ENCODE measurements at regions not wholly inside any gene's neighbourhood (a gene's known extent, or its start where the extent isn't known, plus 50 kb on each side); places are given as distances from the start of the nearest gene placed in this dataset.

DNA sequence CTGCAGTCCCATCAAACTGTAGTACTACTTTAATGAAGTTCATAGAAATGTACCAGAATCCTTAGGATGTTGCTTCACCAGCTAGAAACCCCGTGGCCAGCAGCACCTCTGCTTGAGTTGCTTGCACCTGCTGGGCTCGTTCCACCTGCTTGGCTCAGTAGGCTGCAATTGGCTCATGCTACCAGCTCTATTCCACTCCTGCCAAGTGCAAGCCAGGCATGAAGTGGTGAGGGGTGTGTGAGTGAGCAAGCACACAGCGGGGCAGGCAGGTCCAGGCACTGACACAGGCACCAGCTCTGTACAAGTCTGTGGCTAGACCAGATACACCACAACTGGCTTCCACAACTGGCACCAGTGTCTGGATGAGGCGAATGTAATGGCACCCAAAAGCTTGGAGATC lies 209.9 kb downstream of the AMY1C start:
- DNase-seq (ENCODE audit: low spot score) (no peak), FAIRE-seq (no peak), ATAC-seq (no peak)
- ChIA-PET CTCF (ENCODE audit: low intra/inter-chr PET ratio, low total read pairs) (no interaction called here), POLR2A (no interaction called here)
- Histone ChIP-seq H3K79me2 (ENCODE audit: insufficient read depth, low read length) (no peaks in the 10 kb centered on the region), H3K9ac (ENCODE audit: insufficient read depth, low read depth, low read length) (no peak overlapping the region), H3K4me2 (ENCODE audit: low read depth, low read length) (no peak overlapping the region), H3K9me3 (ENCODE audit: low read length) (peaks cover 15% of the 10 kb centered on the region), H3K27ac (ENCODE audit: extremely low read length, insufficient read depth, low read length) (no peak overlapping the region), H3K4me3 (replicated peaks in 1 of 3; ENCODE audit: insufficient read depth in 1 of 3, low read depth in 2 of 3, low read length in 3 of 3) (no peak overlapping the region), H3K4me1 (ENCODE audit: insufficient read depth, low read length) (no peaks in the 10 kb centered on the region), H4K20me1 (ENCODE audit: insufficient read depth, low read length) (no peaks in the 10 kb centered on the region), H3K36me3 (replicated peaks in 1 of 2; ENCODE audit: control insufficient read depth in 1 of 2, insufficient read depth in 2 of 2, low read length in 2 of 2) (no peaks in the 10 kb centered on the region), H3K27me3 (ENCODE audit: control insufficient read depth in 1 of 2, insufficient read depth in 2 of 2, low read length in 2 of 2) (no peaks in the 10 kb centered on the region), H2AFZ (ENCODE audit: low read length) (no peak overlapping the region)
- WGBS (ENCODE audit: low lambda C conversion rate): 4% methylated on average over 3 of the region's 4 CpGs
- TF ChIP-seq SMAD1 (CRISPR knock-in tag; IDR thresholded peaks at IDR 0.05; ENCODE audit: borderline replicate concordance, low read depth) (no peak), RAD21 (CRISPR knock-in tag; IDR thresholded peaks at IDR 0.05) (no peak), ZNF337 (CRISPR knock-in tag; IDR thresholded peaks at IDR 0.05; ENCODE audit: borderline replicate concordance, low read depth) (no peak), ZFYVE20 (CRISPR knock-in tag; IDR thresholded peaks at IDR 0.05; ENCODE audit: borderline replicate concordance, low read depth) (no peak), NBN (conservative IDR thresholded peaks at IDR 0.05) (no peak), ZNF577 (CRISPR knock-in tag; IDR thresholded peaks at IDR 0.05; ENCODE audit: borderline replicate concordance, low read depth) (no peak), MED13 (CRISPR knock-in tag; IDR thresholded peaks at IDR 0.05) (no peak), RFX5 (IDR thresholded peaks at IDR 0.05; ENCODE audit: low read depth, low read length) (no peak), NFKB2 (CRISPR knock-in tag; IDR thresholded peaks at IDR 0.05; ENCODE audit: borderline replicate concordance) (no peak), GFI1 (CRISPR knock-in tag; IDR thresholded peaks at IDR 0.05; ENCODE audit: borderline replicate concordance) (no peak), SP1 (IDR thresholded peaks at IDR 0.05) (no peak), SP1 (CRISPR knock-in tag; IDR thresholded peaks at IDR 0.05) (no peak), PCBP2 (optimal IDR thresholded peaks at IDR 0.05; ENCODE audit: low read depth, low read length, poor library complexity, severe bottlenecking) (no peak), CBX1 (IDR thresholded peaks at IDR 0.05; ENCODE audit: low read depth) (no peak), SYNCRIP (IDR thresholded peaks at IDR 0.05; ENCODE audit: insufficient read depth, low read depth, low read length) (no peak), PTBP1 (IDR thresholded peaks at IDR 0.05; ENCODE audit: low read depth, low read length, poor library complexity, severe bottlenecking) (no peak), CC2D1A (CRISPR knock-in tag; IDR thresholded peaks at IDR 0.05) (no peak)
- TF ChIP-seq, protein P1, sequence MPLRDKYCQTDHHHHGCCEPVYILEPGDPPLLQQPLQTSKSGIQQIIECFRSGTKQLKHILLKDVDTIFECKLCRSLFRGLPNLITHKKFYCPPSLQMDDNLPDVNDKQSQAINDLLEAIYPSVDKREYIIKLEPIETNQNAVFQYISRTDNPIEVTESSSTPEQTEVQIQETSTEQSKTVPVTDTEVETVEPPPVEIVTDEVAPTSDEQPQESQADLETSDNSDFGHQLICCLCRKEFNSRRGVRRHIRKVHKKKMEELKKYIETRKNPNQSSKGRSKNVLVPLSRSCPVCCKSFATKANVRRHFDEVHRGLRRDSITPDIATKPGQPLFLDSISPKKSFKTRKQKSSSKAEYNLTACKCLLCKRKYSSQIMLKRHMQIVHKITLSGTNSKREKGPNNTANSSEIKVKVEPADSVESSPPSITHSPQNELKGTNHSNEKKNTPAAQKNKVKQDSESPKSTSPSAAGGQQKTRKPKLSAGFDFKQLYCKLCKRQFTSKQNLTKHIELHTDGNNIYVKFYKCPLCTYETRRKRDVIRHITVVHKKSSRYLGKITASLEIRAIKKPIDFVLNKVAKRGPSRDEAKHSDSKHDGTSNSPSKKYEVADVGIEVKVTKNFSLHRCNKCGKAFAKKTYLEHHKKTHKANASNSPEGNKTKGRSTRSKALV (CRISPR knock-in tag; IDR thresholded peaks at IDR 0.05): no peak
- TF ChIP-seq, protein P2, sequence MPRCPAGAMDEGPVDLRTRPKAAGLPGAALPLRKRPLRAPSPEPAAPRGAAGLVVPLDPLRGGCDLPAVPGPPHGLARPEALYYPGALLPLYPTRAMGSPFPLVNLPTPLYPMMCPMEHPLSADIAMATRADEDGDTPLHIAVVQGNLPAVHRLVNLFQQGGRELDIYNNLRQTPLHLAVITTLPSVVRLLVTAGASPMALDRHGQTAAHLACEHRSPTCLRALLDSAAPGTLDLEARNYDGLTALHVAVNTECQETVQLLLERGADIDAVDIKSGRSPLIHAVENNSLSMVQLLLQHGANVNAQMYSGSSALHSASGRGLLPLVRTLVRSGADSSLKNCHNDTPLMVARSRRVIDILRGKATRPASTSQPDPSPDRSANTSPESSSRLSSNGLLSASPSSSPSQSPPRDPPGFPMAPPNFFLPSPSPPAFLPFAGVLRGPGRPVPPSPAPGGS (CRISPR knock-in tag; IDR thresholded peaks at IDR 0.05): no peak
- TF ChIP-seq, protein P3, sequence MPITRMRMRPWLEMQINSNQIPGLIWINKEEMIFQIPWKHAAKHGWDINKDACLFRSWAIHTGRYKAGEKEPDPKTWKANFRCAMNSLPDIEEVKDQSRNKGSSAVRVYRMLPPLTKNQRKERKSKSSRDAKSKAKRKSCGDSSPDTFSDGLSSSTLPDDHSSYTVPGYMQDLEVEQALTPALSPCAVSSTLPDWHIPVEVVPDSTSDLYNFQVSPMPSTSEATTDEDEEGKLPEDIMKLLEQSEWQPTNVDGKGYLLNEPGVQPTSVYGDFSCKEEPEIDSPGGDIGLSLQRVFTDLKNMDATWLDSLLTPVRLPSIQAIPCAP (CRISPR knock-in tag; IDR thresholded peaks at IDR 0.05; ENCODE audit: low read depth): no peak
- TF ChIP-seq, protein P4, sequence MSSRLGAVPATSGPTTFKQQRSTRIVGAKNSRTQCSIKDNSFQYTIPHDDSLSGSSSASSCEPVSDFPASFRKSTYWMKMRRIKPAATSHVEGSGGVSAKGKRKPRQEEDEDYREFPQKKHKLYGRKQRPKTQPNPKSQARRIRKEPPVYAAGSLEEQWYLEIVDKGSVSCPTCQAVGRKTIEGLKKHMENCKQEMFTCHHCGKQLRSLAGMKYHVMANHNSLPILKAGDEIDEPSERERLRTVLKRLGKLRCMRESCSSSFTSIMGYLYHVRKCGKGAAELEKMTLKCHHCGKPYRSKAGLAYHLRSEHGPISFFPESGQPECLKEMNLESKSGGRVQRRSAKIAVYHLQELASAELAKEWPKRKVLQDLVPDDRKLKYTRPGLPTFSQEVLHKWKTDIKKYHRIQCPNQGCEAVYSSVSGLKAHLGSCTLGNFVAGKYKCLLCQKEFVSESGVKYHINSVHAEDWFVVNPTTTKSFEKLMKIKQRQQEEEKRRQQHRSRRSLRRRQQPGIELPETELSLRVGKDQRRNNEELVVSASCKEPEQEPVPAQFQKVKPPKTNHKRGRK (CRISPR knock-in tag; IDR thresholded peaks at IDR 0.05): no peak
- BruUV-seq (replicated peaks): no TSS peak
- in situ Hi-C loops (cut with HindIII; ENCODE audit: extremely low pct_ligation_motif_present, low pct_unique_long_range_greater_than_20kb) (no loop called here), intact Hi-C loops (cut with micrococcal nuclease; ENCODE audit: unreplicated experiment) (no loop called here)
